ENCODE measurements at regions not wholly inside any gene's neighbourhood (a gene's known extent, or its start where the extent isn't known, plus 50 kb on each side); places are given as distances from the start of the nearest gene placed in this dataset.

DNA sequence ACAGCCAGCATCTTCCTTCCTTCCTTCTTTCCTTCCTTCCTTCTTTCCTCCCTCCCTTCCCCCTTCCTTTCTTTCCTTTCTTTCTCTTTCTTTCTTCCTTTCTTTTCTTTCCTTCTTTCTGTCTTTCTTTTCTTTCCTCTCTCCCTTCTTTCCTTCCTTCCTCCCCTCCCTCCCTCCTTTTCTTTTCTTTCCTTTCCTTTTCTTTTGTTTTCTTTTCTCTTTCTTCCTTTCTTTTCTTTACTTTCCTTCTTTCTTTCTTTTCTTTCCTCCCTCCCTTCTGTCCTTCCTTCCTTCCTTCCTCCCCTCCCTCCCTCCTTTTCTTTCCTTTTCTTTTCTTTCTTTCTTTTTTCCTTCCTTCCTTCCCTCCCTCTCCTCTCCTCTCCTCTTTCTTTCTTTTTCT lies 296.0 kb upstream of the LRRTM4 start:
- TF ChIP-seq CTCF (IDR thresholded peaks at IDR 0.05; ENCODE audit: low read length) (no peak), EZH2 (IDR thresholded peaks at IDR 0.05; ENCODE audit: borderline replicate concordance, low read length) (no peak)

Measured in OCI-LY1 (cell line).